ENCODE measurements at regions not wholly inside any gene's neighbourhood (a gene's known extent, or its start where the extent isn't known, plus 50 kb on each side); places are given as distances from the start of the nearest gene placed in this dataset.
"Not testable (repeated sequence)": the region's sequence is repeated elsewhere in the genome, so short reads cannot be mapped to it uniquely, and the experiment has no call there.

- intact Hi-C loops (cut with DNase I), result no loop called here
- Histone ChIP-seq H3K27me3 (no peaks in the 10 kb centered on the region), H3K4me3 (no peak overlapping the region), H3K4me1 (no peaks in the 10 kb centered on the region), H3K36me3 (no peaks in the 10 kb centered on the region), H3K9me3 (no peaks in the 10 kb centered on the region), H3K27ac (no peak overlapping the region)
- ATAC-seq, result no peak
- DNase-seq, result no peak
- TF ChIP-seq CTCF (IDR thresholded peaks at IDR 0.05), result no peak
Observed at GRCh38 chr22:26767351-26768155, 110.2 kb downstream of the MIAT start.

- H3K36me3 ChIP-seq, result no peaks in the 10 kb centered on the region
- intact Hi-C loops (cut with DNase I), result no loop called here
- H3K9me3 ChIP-seq, result no peaks in the 10 kb centered on the region
- H3K27me3 ChIP-seq, result no peaks in the 10 kb centered on the region
- no peak overlapping the region for H3K27ac ChIP-seq
- no peak for ATAC-seq
- H3K4me1 ChIP-seq, result no peaks in the 10 kb centered on the region
- H3K4me3 ChIP-seq, result no peak overlapping the region
- TF ChIP-seq CTCF (IDR thresholded peaks at IDR 0.05), result no peak
- DNase-seq, result no peak
Observed at GRCh38 chr22:26768156-26768515, 110.7 kb downstream of the MIAT start.

- no peak for TF ChIP-seq CTCF (IDR thresholded peaks at IDR 0.05)
- intact Hi-C loops (cut with DNase I), result no loop called here
- DNase-seq (no peak), ATAC-seq (no peak)
- Histone ChIP-seq H3K4me1 (no peaks in the 10 kb centered on the region), H3K27ac (no peak overlapping the region), H3K9me3 (no peaks in the 10 kb centered on the region), H3K4me3 (no peak overlapping the region), H3K27me3 (no peaks in the 10 kb centered on the region), H3K36me3 (no peaks in the 10 kb centered on the region)
Observed at GRCh38 chr22:26768952-26769351, 111.6 kb downstream of the MIAT start.

GRCh38 chr22:26769663-26770062 lies 112.3 kb downstream of the MIAT start:
- no peak for TF ChIP-seq CTCF (IDR thresholded peaks at IDR 0.05)
- intact Hi-C loops (cut with DNase I), result no loop called here
- no peak for DNase-seq
- Histone ChIP-seq H3K4me1 (no peaks in the 10 kb centered on the region), H3K4me3 (no peak overlapping the region), H3K36me3 (no peaks in the 10 kb centered on the region), H3K27me3 (no peaks in the 10 kb centered on the region), H3K9me3 (no peaks in the 10 kb centered on the region), H3K27ac (no peak overlapping the region)
- ATAC-seq, result no peak

GRCh38 chr22:26770624-26771023 lies 113.2 kb downstream of the MIAT start:
- no peak for DNase-seq
- ATAC-seq, result no peak

GRCh38 chr22:26773054-26773453 lies 115.7 kb downstream of the MIAT start:
- H3K27ac ChIP-seq; H3K4me1 ChIP-seq; ATAC-seq; H3K27me3 ChIP-seq; H3K36me3 ChIP-seq; H3K9me3 ChIP-seq; intact Hi-C loops (cut with DNase I); DNase-seq; H3K4me3 ChIP-seq: not testable (repeated sequence)

More at GRCh38 chr22:26770624-26771023, 113.2 kb downstream of the MIAT start:
- TF ChIP-seq CTCF (IDR thresholded peaks at IDR 0.05), result no peak
- no peaks in the 10 kb centered on the region for H3K4me1 ChIP-seq
- intact Hi-C loops (cut with DNase I), result no loop called here
- no peaks in the 10 kb centered on the region for H3K27me3 ChIP-seq
- no peak overlapping the region for H3K27ac ChIP-seq
- no peaks in the 10 kb centered on the region for H3K36me3 ChIP-seq
- no peaks in the 10 kb centered on the region for H3K9me3 ChIP-seq
- H3K4me3 ChIP-seq, result no peak overlapping the region
